ENCODE measurements at regions not wholly inside any gene's neighbourhood (a gene's known extent, or its start where the extent isn't known, plus 50 kb on each side); places are given as distances from the start of the nearest gene placed in this dataset.

DNA sequence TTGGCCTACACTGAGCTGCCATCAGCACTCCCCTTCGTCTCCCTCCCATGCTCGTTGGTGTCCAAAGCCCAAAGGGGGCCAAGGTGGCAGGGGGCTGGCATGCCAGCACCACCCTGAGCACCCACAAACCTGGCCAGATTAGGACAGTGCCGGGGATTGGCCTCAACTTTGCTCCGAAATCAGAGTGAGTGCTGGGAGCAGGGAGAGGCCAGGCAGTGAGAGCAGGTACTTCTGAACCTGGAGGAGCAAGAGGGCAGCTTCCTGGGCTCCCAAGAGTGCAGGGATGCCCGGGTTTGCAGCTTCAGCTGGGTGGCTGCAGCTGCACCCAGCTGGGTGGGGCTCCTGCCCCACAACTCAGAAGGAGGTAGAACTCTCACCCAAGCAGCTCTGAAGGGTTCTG, 563.0 kb downstream of the SI start:
- no peak for DNase-seq
- Histone ChIP-seq H3K9ac (ENCODE audit: insufficient read depth in 1 of 2, low read length in 2 of 2) (no peak overlapping the region), H3K27me3 (ENCODE audit: control insufficient read depth in 3 of 3, insufficient read depth in 3 of 3, low read length in 2 of 3) (no peaks in the 10 kb centered on the region), H3K4me1 (ENCODE audit: control insufficient read depth in 5 of 5, insufficient read depth in 5 of 5, low read length in 5 of 5) (no peaks in the 10 kb centered on the region), H3K27ac (ENCODE audit: low read depth in 1 of 2, low read length in 1 of 2) (no peak overlapping the region), H3K4me3 (no peak overlapping the region), H3K9me3 (ENCODE audit: control insufficient read depth in 4 of 4, insufficient read depth in 3 of 4, low read length in 3 of 4) (peaks cover 0 to 12% (median 6%) of the 10 kb centered on the region in 4 donors), H3K36me3 (ENCODE audit: control insufficient read depth in 4 of 4, insufficient read depth in 4 of 4, low read length in 4 of 4) (no peaks in the 10 kb centered on the region)
- 77 to 91% methylated on average over 5 of the region's 5 CpGs for WGBS, 2 donors
- TF ChIP-seq, protein P1, sequence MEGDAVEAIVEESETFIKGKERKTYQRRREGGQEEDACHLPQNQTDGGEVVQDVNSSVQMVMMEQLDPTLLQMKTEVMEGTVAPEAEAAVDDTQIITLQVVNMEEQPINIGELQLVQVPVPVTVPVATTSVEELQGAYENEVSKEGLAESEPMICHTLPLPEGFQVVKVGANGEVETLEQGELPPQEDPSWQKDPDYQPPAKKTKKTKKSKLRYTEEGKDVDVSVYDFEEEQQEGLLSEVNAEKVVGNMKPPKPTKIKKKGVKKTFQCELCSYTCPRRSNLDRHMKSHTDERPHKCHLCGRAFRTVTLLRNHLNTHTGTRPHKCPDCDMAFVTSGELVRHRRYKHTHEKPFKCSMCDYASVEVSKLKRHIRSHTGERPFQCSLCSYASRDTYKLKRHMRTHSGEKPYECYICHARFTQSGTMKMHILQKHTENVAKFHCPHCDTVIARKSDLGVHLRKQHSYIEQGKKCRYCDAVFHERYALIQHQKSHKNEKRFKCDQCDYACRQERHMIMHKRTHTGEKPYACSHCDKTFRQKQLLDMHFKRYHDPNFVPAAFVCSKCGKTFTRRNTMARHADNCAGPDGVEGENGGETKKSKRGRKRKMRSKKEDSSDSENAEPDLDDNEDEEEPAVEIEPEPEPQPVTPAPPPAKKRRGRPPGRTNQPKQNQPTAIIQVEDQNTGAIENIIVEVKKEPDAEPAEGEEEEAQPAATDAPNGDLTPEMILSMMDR (IDR thresholded peaks at IDR 0.05; ENCODE audit: control extremely low read depth, extremely low read depth), result no peak
- no peak for ATAC-seq (ENCODE audit: insufficient read depth, low FRiP score)

DNA sequence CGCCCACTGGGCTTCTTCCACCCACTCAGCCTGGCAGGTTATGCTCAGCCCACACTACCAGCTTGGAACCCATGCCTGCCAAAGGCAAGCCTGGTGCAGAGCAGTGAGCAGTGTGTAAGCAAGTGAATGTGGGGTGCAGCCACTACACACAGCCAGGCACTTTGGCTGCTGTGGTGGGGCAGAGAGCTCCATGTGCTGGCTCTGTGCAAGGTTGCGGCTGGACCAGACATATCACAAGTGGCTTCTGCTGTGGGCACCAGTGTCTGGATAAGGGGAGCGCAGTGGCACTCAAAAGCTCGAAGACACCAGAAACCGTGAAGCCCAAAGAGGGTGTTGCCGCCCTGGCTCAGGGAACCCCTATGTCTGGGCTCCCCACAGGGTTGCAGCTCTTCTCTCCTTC, 563.7 kb downstream of the SI start:
- H3K27me3 ChIP-seq (ENCODE audit: control insufficient read depth in 3 of 3, insufficient read depth in 3 of 3, low read length in 2 of 3), result no peaks in the 10 kb centered on the region
- WGBS, 2 donors, result 88 to 95% methylated on average over 5 to 6 of the region's 6 CpGs

DNA sequence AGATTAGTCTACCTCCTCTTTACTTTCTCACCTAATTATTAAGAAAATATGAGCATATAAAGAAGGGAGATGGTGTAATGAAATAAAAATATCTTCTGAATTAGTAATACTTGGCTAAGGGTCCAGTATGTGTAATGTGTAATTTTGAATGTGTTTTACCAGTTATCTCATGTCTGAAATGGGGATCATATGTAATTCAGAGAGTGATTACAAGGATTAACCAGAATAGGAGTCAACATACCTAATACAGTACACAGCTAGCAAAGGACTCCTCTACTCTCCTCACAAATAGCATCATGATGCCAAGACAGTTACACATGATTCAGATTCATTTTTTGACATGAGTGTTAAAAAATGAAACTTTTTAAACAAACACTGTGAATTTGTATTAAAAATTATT, 570.4 kb downstream of the SI start:
- no peak for DNase-seq
- ATAC-seq (ENCODE audit: insufficient read depth, low FRiP score), result no peak
- no peaks in the 10 kb centered on the region for H3K36me3 ChIP-seq (ENCODE audit: control insufficient read depth in 4 of 4, insufficient read depth in 4 of 4, low read length in 4 of 4)
- H3K4me1 ChIP-seq (ENCODE audit: control insufficient read depth in 5 of 5, insufficient read depth in 5 of 5, low read length in 5 of 5), result no peaks in the 10 kb centered on the region
- H3K27me3 ChIP-seq (ENCODE audit: control insufficient read depth in 3 of 3, insufficient read depth in 3 of 3, low read length in 2 of 3), result no peaks in the 10 kb centered on the region
- H3K27ac ChIP-seq (ENCODE audit: low read depth in 1 of 2, low read length in 1 of 2), result no peak overlapping the region
- H3K9ac ChIP-seq (ENCODE audit: insufficient read depth in 1 of 2, low read length in 2 of 2), result no peak overlapping the region
- H3K9me3 ChIP-seq (ENCODE audit: control insufficient read depth in 4 of 4, insufficient read depth in 3 of 4, low read length in 3 of 4), result peaks cover 0 to 2% (median 0%) of the 10 kb centered on the region in 4 donors
- H3K4me3 ChIP-seq, result no peak overlapping the region
- TF ChIP-seq, protein P1 (IDR thresholded peaks at IDR 0.05; ENCODE audit: control extremely low read depth, extremely low read depth), result no peak

More for the DNA sequence above, 563.7 kb downstream of the SI start:
- no peak for DNase-seq
- Histone ChIP-seq H3K4me1 (ENCODE audit: control insufficient read depth in 5 of 5, insufficient read depth in 5 of 5, low read length in 5 of 5) (no peaks in the 10 kb centered on the region), H3K9me3 (ENCODE audit: control insufficient read depth in 4 of 4, insufficient read depth in 3 of 4, low read length in 3 of 4) (peaks cover 0 to 12% (median 6%) of the 10 kb centered on the region in 4 donors), H3K36me3 (ENCODE audit: control insufficient read depth in 4 of 4, insufficient read depth in 4 of 4, low read length in 4 of 4) (no peaks in the 10 kb centered on the region), H3K4me3 (no peak overlapping the region), H3K27ac (ENCODE audit: low read depth in 1 of 2, low read length in 1 of 2) (no peak overlapping the region), H3K9ac (ENCODE audit: insufficient read depth in 1 of 2, low read length in 2 of 2) (no peak overlapping the region)
- TF ChIP-seq, protein P1 (IDR thresholded peaks at IDR 0.05; ENCODE audit: control extremely low read depth, extremely low read depth), result no peak
- no peak for ATAC-seq (ENCODE audit: insufficient read depth, low FRiP score)

DNA sequence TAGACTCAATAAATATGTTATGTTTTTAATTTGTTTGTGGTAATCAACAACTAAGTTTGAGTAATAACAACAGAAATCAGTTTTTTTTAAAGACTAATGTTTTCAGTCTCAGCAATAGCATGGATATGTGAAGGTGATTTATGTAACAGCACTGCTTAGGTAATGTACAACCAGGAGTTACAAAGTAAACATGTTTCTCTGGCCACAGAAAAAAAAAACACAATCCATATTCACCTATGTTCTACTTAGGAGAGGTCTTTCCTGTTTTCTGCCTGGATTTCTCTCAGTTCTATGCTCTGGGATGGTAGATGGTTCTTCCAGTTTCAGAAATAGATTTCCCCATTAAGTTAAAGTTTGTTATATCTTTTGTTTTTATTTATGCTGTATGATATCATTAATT, 579.4 kb downstream of the SI start:
- no peak overlapping the region for H3K9ac ChIP-seq (ENCODE audit: insufficient read depth in 1 of 2, low read length in 2 of 2)

More for the DNA sequence above, 579.4 kb downstream of the SI start:
- H3K27ac ChIP-seq (ENCODE audit: low read depth in 1 of 2, low read length in 1 of 2), result no peak overlapping the region
- DNase-seq (no peak), ATAC-seq (ENCODE audit: insufficient read depth, low FRiP score) (no peak)
- no peaks in the 10 kb centered on the region for H3K27me3 ChIP-seq (ENCODE audit: control insufficient read depth in 3 of 3, insufficient read depth in 3 of 3, low read length in 2 of 3)
- no peak overlapping the region for H3K4me3 ChIP-seq
- H3K4me1 ChIP-seq (ENCODE audit: control insufficient read depth in 5 of 5, insufficient read depth in 5 of 5, low read length in 5 of 5), result no peaks in the 10 kb centered on the region
- no peaks in the 10 kb centered on the region for H3K36me3 ChIP-seq (ENCODE audit: control insufficient read depth in 4 of 4, insufficient read depth in 4 of 4, low read length in 4 of 4)
- no peaks in the 10 kb centered on the region for H3K9me3 ChIP-seq (ENCODE audit: control insufficient read depth in 4 of 4, insufficient read depth in 3 of 4, low read length in 3 of 4)
- TF ChIP-seq, protein P1 (IDR thresholded peaks at IDR 0.05; ENCODE audit: control extremely low read depth, extremely low read depth), result no peak

Measured in lung (tissue), 11 donors.